ENCODE measurements at regions not wholly inside any gene's neighbourhood (a gene's known extent, or its start where the extent isn't known, plus 50 kb on each side); places are given as distances from the start of the nearest gene placed in this dataset.

- 79 to 82% methylated on average over 4 of the region's 4 CpGs for WGBS, 2 donors
- intact Hi-C loops (cut with DNase I) = loop anchor here (2.0 to 10.0 kb wide), 11 partner anchors 51 to 819 kb away; no protein-coding TSS in a partner anchor
- Histone ChIP-seq H3K27ac (no peak overlapping the region), H3K9me3 (no peaks in the 10 kb centered on the region), H3K27me3 (no peaks in the 10 kb centered on the region), H3K4me1 (peaks cover 0 to 10% (median 4%) of the 10 kb centered on the region in 9 donors), H3K4me3 (no peak overlapping the region), H3K36me3 (no peaks in the 10 kb centered on the region)
- DNase-seq (no peak), ATAC-seq (peak in 1 of 8 donors; percentile 11)
- TF ChIP-seq, protein P1, sequence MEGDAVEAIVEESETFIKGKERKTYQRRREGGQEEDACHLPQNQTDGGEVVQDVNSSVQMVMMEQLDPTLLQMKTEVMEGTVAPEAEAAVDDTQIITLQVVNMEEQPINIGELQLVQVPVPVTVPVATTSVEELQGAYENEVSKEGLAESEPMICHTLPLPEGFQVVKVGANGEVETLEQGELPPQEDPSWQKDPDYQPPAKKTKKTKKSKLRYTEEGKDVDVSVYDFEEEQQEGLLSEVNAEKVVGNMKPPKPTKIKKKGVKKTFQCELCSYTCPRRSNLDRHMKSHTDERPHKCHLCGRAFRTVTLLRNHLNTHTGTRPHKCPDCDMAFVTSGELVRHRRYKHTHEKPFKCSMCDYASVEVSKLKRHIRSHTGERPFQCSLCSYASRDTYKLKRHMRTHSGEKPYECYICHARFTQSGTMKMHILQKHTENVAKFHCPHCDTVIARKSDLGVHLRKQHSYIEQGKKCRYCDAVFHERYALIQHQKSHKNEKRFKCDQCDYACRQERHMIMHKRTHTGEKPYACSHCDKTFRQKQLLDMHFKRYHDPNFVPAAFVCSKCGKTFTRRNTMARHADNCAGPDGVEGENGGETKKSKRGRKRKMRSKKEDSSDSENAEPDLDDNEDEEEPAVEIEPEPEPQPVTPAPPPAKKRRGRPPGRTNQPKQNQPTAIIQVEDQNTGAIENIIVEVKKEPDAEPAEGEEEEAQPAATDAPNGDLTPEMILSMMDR (IDR thresholded peaks at IDR 0.05) = no peak
Observed at GRCh38 chr13:97856304-97856675, 97.2 kb upstream of the IPO5 start.

GRCh38 chr13:97858161-97858560 is 95.3 kb upstream of the IPO5 start:
- TF ChIP-seq, protein P1 (IDR thresholded peaks at IDR 0.05) = no peak
- Histone ChIP-seq H3K9me3 (no peaks in the 10 kb centered on the region), H3K27ac (no peak overlapping the region), H3K36me3 (no peaks in the 10 kb centered on the region), H3K27me3 (no peaks in the 10 kb centered on the region), H3K4me3 (no peak overlapping the region), H3K4me1 (peaks cover 0 to 10% (median 4%) of the 10 kb centered on the region in 9 donors)
- 77 to 89% methylated on average over 2 of the region's 2 CpGs for WGBS, 2 donors
- no peak for ATAC-seq
- no peak for DNase-seq
- intact Hi-C loops (cut with DNase I) = loop anchor here in 9 of 10 donors (5.0 to 10.0 kb wide), 9 partner anchors 49 to 817 kb away; no protein-coding TSS in a partner anchor

GRCh38 chr13:97866346-97866745 is 87.1 kb upstream of the IPO5 start:
- 94 to 96% methylated on average over 4 of the region's 4 CpGs for WGBS, 2 donors
- peaks cover 0 to 19% (median 0%) of the 10 kb centered on the region in 11 donors for H3K9me3 ChIP-seq
- TF ChIP-seq, protein P1 (IDR thresholded peaks at IDR 0.05) = no peak
- no peak for ATAC-seq
- H3K36me3 ChIP-seq = no peaks in the 10 kb centered on the region
- H3K27me3 ChIP-seq = no peaks in the 10 kb centered on the region
- H3K27ac ChIP-seq = no peak overlapping the region
- intact Hi-C loops (cut with DNase I) = no loop called here
- no peaks in the 10 kb centered on the region for H3K4me1 ChIP-seq
- H3K4me3 ChIP-seq = no peak overlapping the region
- DNase-seq = no peak

GRCh38 chr13:97866751-97867150 is 86.7 kb upstream of the IPO5 start:
- TF ChIP-seq, protein P1 (IDR thresholded peaks at IDR 0.05) = no peak
- Histone ChIP-seq H3K27me3 (no peaks in the 10 kb centered on the region), H3K9me3 (peaks cover 0 to 19% (median 0%) of the 10 kb centered on the region in 11 donors), H3K4me3 (no peak overlapping the region), H3K4me1 (no peaks in the 10 kb centered on the region), H3K36me3 (no peaks in the 10 kb centered on the region), H3K27ac (no peak overlapping the region)
- 82 to 89% methylated on average over 3 of the region's 3 CpGs for WGBS, 2 donors
- DNase-seq = no peak
- ATAC-seq = no peak
- intact Hi-C loops (cut with DNase I) = no loop called here
